ENCODE measurements at regions not wholly inside any gene's neighbourhood (a gene's known extent, or its start where the extent isn't known, plus 50 kb on each side); places are given as distances from the start of the nearest gene placed in this dataset.

GRCh38 chr11:92911478-92911877 lies 58.0 kb upstream of the MTNR1B start:
- no peaks in the 10 kb centered on the region for H3K9me3 Mint-ChIP-seq (ENCODE audit: unreplicated experiment)
- H3K4me3 Mint-ChIP-seq (ENCODE audit: unreplicated experiment): no peak overlapping the region
- no peak for DNase-seq (ENCODE audit: low spot score)
- H3K27ac Mint-ChIP-seq (ENCODE audit: unreplicated experiment): no peak overlapping the region
- no peaks in the 10 kb centered on the region for H3K4me1 Mint-ChIP-seq (ENCODE audit: unreplicated experiment)
- no peaks in the 10 kb centered on the region for H3K36me3 Mint-ChIP-seq (ENCODE audit: low read depth, unreplicated experiment)
- no peak for TF ChIP-seq CTCF (IDR thresholded peaks at IDR 0.05; ENCODE audit: unreplicated experiment)
- H3K27me3 Mint-ChIP-seq (ENCODE audit: unreplicated experiment): no peaks in the 10 kb centered on the region

GRCh38 chr11:92915551-92915950 lies 53.9 kb upstream of the MTNR1B start:
- Mint-ChIP-seq H3K36me3 (ENCODE audit: low read depth, unreplicated experiment) (no peaks in the 10 kb centered on the region), H3K4me1 (ENCODE audit: unreplicated experiment) (peaks cover 5% of the 10 kb centered on the region), H3K4me3 (ENCODE audit: unreplicated experiment) (no peak overlapping the region), H3K9me3 (ENCODE audit: unreplicated experiment) (no peaks in the 10 kb centered on the region), H3K27me3 (ENCODE audit: unreplicated experiment) (no peaks in the 10 kb centered on the region), H3K27ac (ENCODE audit: unreplicated experiment) (no peak overlapping the region)
- TF ChIP-seq CTCF (IDR thresholded peaks at IDR 0.05; ENCODE audit: unreplicated experiment): no peak
- DNase-seq (ENCODE audit: low spot score): no peak

GRCh38 chr11:92916299-92916698 lies 53.2 kb upstream of the MTNR1B start:
- TF ChIP-seq CTCF (IDR thresholded peaks at IDR 0.05; ENCODE audit: unreplicated experiment): no peak
- Mint-ChIP-seq H3K36me3 (ENCODE audit: low read depth, unreplicated experiment) (no peaks in the 10 kb centered on the region), H3K4me3 (ENCODE audit: unreplicated experiment) (no peak overlapping the region), H3K27ac (ENCODE audit: unreplicated experiment) (no peak overlapping the region), H3K27me3 (ENCODE audit: unreplicated experiment) (no peaks in the 10 kb centered on the region), H3K9me3 (ENCODE audit: unreplicated experiment) (no peaks in the 10 kb centered on the region), H3K4me1 (ENCODE audit: unreplicated experiment) (peaks cover 6% of the 10 kb centered on the region)
- no peak for DNase-seq (ENCODE audit: low spot score)

DNA sequence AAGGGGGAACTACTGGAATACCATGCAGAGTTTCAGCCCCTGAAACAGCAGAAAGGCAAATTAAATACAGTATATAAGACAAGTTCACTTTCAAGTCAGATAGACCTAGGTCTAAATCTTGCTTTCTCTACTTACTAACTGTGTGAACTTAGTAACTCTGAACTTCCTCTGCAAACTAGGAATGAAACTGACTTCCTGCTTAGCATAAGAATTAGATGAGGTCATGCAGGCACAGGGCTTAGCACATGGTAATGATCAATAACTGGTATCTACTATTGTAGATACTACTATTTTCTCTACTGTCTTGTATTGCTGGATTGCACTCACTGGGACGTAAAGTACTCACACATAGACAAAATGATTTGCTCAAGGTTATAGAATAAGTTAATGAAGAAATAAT lies 51.5 kb upstream of the MTNR1B start:
- no peak for DNase-seq (ENCODE audit: low spot score)
- Mint-ChIP-seq H3K4me3 (ENCODE audit: unreplicated experiment) (no peak overlapping the region), H3K4me1 (ENCODE audit: unreplicated experiment) (peaks cover 6% of the 10 kb centered on the region), H3K27ac (ENCODE audit: unreplicated experiment) (no peak overlapping the region), H3K27me3 (ENCODE audit: unreplicated experiment) (no peaks in the 10 kb centered on the region), H3K36me3 (ENCODE audit: low read depth, unreplicated experiment) (no peaks in the 10 kb centered on the region), H3K9me3 (ENCODE audit: unreplicated experiment) (no peaks in the 10 kb centered on the region)
- no peak for TF ChIP-seq CTCF (IDR thresholded peaks at IDR 0.05; ENCODE audit: unreplicated experiment)

- H3K27ac Mint-ChIP-seq (ENCODE audit: unreplicated experiment): no peak overlapping the region
- peaks cover 2% of the 10 kb centered on the region for H3K36me3 Mint-ChIP-seq (ENCODE audit: low read depth, unreplicated experiment)
- H3K4me3 Mint-ChIP-seq (ENCODE audit: unreplicated experiment): no peak overlapping the region
Measured at GRCh38 chr11:92919048-92919447, 50.4 kb upstream of the MTNR1B start.

More at GRCh38 chr11:92919048-92919447, 50.4 kb upstream of the MTNR1B start:
- no peaks in the 10 kb centered on the region for H3K27me3 Mint-ChIP-seq (ENCODE audit: unreplicated experiment)
- DNase-seq (ENCODE audit: low spot score): no peak
- no peak for TF ChIP-seq CTCF (IDR thresholded peaks at IDR 0.05; ENCODE audit: unreplicated experiment)
- H3K9me3 Mint-ChIP-seq (ENCODE audit: unreplicated experiment): no peaks in the 10 kb centered on the region
- peaks cover 6% of the 10 kb centered on the region for H3K4me1 Mint-ChIP-seq (ENCODE audit: unreplicated experiment)

Measured in endothelial cell (in vitro differentiated cells).